ENCODE measurements at regions not wholly inside any gene's neighbourhood (a gene's known extent, or its start where the extent isn't known, plus 50 kb on each side); places are given as distances from the start of the nearest gene placed in this dataset.

- RAD21 ChIA-PET (ENCODE audit: low non-redundant PET in 1 of 2, low total read pairs in 2 of 2, uncharacterized antibody in 2 of 2, unreplicated experiment in 2 of 2) = no interaction called here
- H3K9me3 ChIP-seq (ENCODE audit: control insufficient read depth in 1 of 2, insufficient read depth in 1 of 2, low read depth in 1 of 2, low read length in 2 of 2) = no peaks in the 10 kb centered on the region
- H3K4me1 ChIP-seq (ENCODE audit: control insufficient read depth in 1 of 2, insufficient read depth in 2 of 2, low read length in 2 of 2) = peaks cover 39 to 56% of the 10 kb centered on the region in 2 experiments
- DNase-seq (ENCODE audit: low read depth, low spot score) = no peak
- H3K27me3 ChIP-seq (ENCODE audit: insufficient read depth, low read length) = no peaks in the 10 kb centered on the region
- no peaks in the 10 kb centered on the region for H3K79me2 ChIP-seq (ENCODE audit: insufficient read depth, low read length)
- POLR2A ChIA-PET = no interaction called here
- no peaks in the 10 kb centered on the region for H3K36me3 ChIP-seq (ENCODE audit: control insufficient read depth in 1 of 2, insufficient read depth in 2 of 2, low read length in 2 of 2)
- CTCF ChIA-PET = no interaction called here
- intact Hi-C loops (cut with micrococcal nuclease) = loop anchor here (5.0 kb wide), 1 partner anchor 67 kb away; no protein-coding TSS in a partner anchor
- ATAC-seq = no peak
- BruUV-seq (replicated peaks) = no TSS peak
- no peak overlapping the region for H2AFZ ChIP-seq (ENCODE audit: low read depth, low read length, poor library complexity, severe bottlenecking)
- H4K20me1 ChIP-seq (ENCODE audit: insufficient read depth) = no peaks in the 10 kb centered on the region
- H3K4me3 ChIP-seq (replicated peaks in 1 of 2; ENCODE audit: low read depth in 1 of 2, low read length in 2 of 2) = no peak overlapping the region
- no peak overlapping the region for H3K4me2 ChIP-seq (ENCODE audit: low read length)
- no peak for TF ChIP-seq FOSL1 (IDR thresholded peaks at IDR 0.05; ENCODE audit: low read depth)
- TF ChIP-seq SIN3A (IDR thresholded peaks at IDR 0.05; ENCODE audit: low read depth) = no peak
- TF ChIP-seq EGR1 (IDR thresholded peaks at IDR 0.05; ENCODE audit: low read depth) = no peak
- no peak for TF ChIP-seq CBX3 (IDR thresholded peaks at IDR 0.05; ENCODE audit: low read depth)
- peak overlapping the region; percentile 2; the same call in 1 of the 2 replicates for H3K27ac ChIP-seq (ENCODE audit: low read depth, low read length)
- no peaks in the 10 kb centered on the region for H3K9me2 ChIP-seq (ENCODE audit: insufficient read depth)
- no peak overlapping the region for H3K9ac ChIP-seq (ENCODE audit: low read length)
Observed at GRCh38 chr9:129340427-129341170, 162.5 kb upstream of the IER5L start.

GRCh38 chr9:129339539-129340157 lies 161.6 kb upstream of the IER5L start:
- Histone ChIP-seq H3K27me3 (ENCODE audit: insufficient read depth, low read length) (no peaks in the 10 kb centered on the region), H3K79me2 (ENCODE audit: insufficient read depth, low read length) (no peaks in the 10 kb centered on the region), H3K36me3 (ENCODE audit: control insufficient read depth in 1 of 2, insufficient read depth in 2 of 2, low read length in 2 of 2) (no peaks in the 10 kb centered on the region), H3K4me2 (ENCODE audit: low read length) (no peak overlapping the region), H3K9me3 (ENCODE audit: control insufficient read depth in 1 of 2, insufficient read depth in 1 of 2, low read depth in 1 of 2, low read length in 2 of 2) (no peaks in the 10 kb centered on the region), H3K4me3 (replicated peaks in 1 of 2; ENCODE audit: low read depth in 1 of 2, low read length in 2 of 2) (no peak overlapping the region), H3K27ac (ENCODE audit: low read depth, low read length) (peak overlapping the region; percentile 14; the same call in 1 of the 2 replicates), H3K9me2 (ENCODE audit: insufficient read depth) (no peaks in the 10 kb centered on the region), H2AFZ (ENCODE audit: low read depth, low read length, poor library complexity, severe bottlenecking) (no peak overlapping the region), H3K4me1 (ENCODE audit: control insufficient read depth in 1 of 2, insufficient read depth in 2 of 2, low read length in 2 of 2) (peaks cover 48 to 65% of the 10 kb centered on the region in 2 experiments), H3K9ac (ENCODE audit: low read length) (no peak overlapping the region), H4K20me1 (ENCODE audit: insufficient read depth) (no peaks in the 10 kb centered on the region)
- intact Hi-C loops (cut with micrococcal nuclease) = loop anchor here (5.0 kb wide), 1 partner anchor 68 kb away; no protein-coding TSS in a partner anchor
- BruUV-seq (replicated peaks) = no TSS peak
- ChIA-PET CTCF (no interaction called here), RAD21 (ENCODE audit: low non-redundant PET in 1 of 2, low total read pairs in 2 of 2, uncharacterized antibody in 2 of 2, unreplicated experiment in 2 of 2) (no interaction called here), POLR2A (no interaction called here)
- DNase-seq (ENCODE audit: low read depth, low spot score) = no peak
- ATAC-seq = no peak
- TF ChIP-seq EZH2 (IDR thresholded peaks at IDR 0.05) (no peak), POLR2AphosphoS5 (IDR thresholded peaks at IDR 0.05; ENCODE audit: low read depth, low read length) (no peak), CTCF (IDR thresholded peaks at IDR 0.05 in 2 of 3, conservative IDR thresholded peaks at IDR 0.05 in 1 of 3; ENCODE audit: borderline replicate concordance in 1 of 3, insufficient read depth in 1 of 3, low read depth in 2 of 3, low read length in 2 of 3) (no peak), EZH2phosphoT487 (IDR thresholded peaks at IDR 0.05; ENCODE audit: borderline replicate concordance) (no peak), CEBPB (IDR thresholded peaks at IDR 0.05; ENCODE audit: low read depth) (no peak), EGR1 (IDR thresholded peaks at IDR 0.05; ENCODE audit: low read depth) (no peak), POLR2A (IDR thresholded peaks at IDR 0.05; ENCODE audit: borderline replicate concordance, extremely low read depth, insufficient read depth, insufficient read length) (no peak), ZBTB33 (IDR thresholded peaks at IDR 0.05; ENCODE audit: extremely low read depth, insufficient replicate concordance, low read length) (no peak), MAX (IDR thresholded peaks at IDR 0.05) (no peak), ELF1 (IDR thresholded peaks at IDR 0.05; ENCODE audit: borderline replicate concordance, low read depth) (no peak), RAD21 (IDR thresholded peaks at IDR 0.05; ENCODE audit: low read depth) (no peak), JUND (IDR thresholded peaks at IDR 0.05) (no peak), ZNF274 (IDR thresholded peaks at IDR 0.05; ENCODE audit: low read depth, low read length) (no peak)
